GM12891 (cell line): ENCODE measurements at regions not wholly inside any gene's neighbourhood (a gene's known extent, or its start where the extent isn't known, plus 50 kb on each side); places are given as distances from the start of the nearest gene placed in this dataset.

ENCODE experiments used
- PAX5 ChIP-seq: IDR thresholded peaks from 2 replicates; pipeline ENCODE4 v1.6.1; 2011; ENCODE audit warnings: low read length, moderate library complexity, mild to moderate bottlenecking; ENCODE audit not compliant: insufficient read depth, severe bottlenecking
- POLR2A ChIP-seq: IDR thresholded peaks from 2 replicates; pipeline ENCODE4 v1.6.1; 2011; ENCODE audit warnings: low read depth, low read length, control low read depth
- POLR2AphosphoS5 ChIP-seq: IDR thresholded peaks from 2 replicates; pipeline ENCODE4 v1.6.1; 2011; ENCODE audit warnings: low read depth, low read length, control low read depth
- TAF1 ChIP-seq: IDR thresholded peaks from 2 replicates; pipeline ENCODE4 v1.6.1; 2011; ENCODE audit warnings: low read depth, low read length, control low read depth

DNA sequence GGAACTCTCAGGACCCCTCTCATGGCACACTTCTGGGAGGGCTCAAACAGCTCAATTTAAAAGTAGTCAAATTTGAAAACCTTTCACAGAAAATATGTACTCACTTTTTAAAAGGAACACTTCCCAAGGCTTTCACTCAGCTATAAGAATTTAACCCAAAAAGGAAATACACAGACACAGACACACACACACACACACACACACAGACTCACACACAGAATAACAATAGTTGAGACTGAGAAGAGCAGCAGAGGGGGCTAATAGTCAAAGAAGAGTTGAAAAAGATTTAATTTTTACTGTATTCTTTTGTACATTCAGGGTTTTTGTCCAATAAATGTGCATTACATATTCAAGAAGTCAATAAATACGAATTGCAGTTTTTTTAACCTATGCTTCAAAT, 211.4 kb downstream of the HACE1 start:
- no peak for TF ChIP-seq POLR2A
- TF ChIP-seq POLR2AphosphoS5, result no peak
- TF ChIP-seq PAX5, result no peak
- no peak for TF ChIP-seq TAF1
